A549 (cell line): ENCODE measurements at regions not wholly inside any gene's neighbourhood (a gene's known extent, or its start where the extent isn't known, plus 50 kb on each side); places are given as distances from the start of the nearest gene placed in this dataset.

Experiments used
- ATAC-seq, 2 experiments: fragments of 200-7000 bp in 1 of 2; fragments of >200 bp in 1 of 2; cut with Nextera tagmentation in 1 of 2; cut with Tn5 transposase in 1 of 2; 3 replicates each; pipeline versions ENCODE4 v1.8.0 to v1.9.1; 2018 to 2020; ENCODE audit warnings: mild to moderate bottlenecking in 1 of 2, moderate library complexity in 1 of 2
- CTCF ChIA-PET: fragments of 300-600 bp; sonication (Branson Sonifier 250); formaldehyde crosslinking; extraction: SDS; loops from one replicate; lab custom pipeline; 2021; ENCODE audit warnings: antibody characterized with exemption, inconsistent platforms; lab: Yijun Ruan, JAX
- POLR2A ChIA-PET: fragments of 350-600 bp; formaldehyde crosslinking; extraction: SDS; loops from one replicate; lab custom pipeline; 2021; ENCODE audit warnings: antibody characterized with exemption, inconsistent platforms; lab: Yijun Ruan, JAX
- DNase-seq, 2 experiments: peaks; one replicate each; pipeline versions ENCODE4 v3.0.0 to v3.0.0-alpha.2; 2011 to 2016; ENCODE audit warnings: low read depth in 1 of 2, low spot score in 1 of 2
- FAIRE-seq: peaks from 2 replicates; lab custom pipeline; 2011; peaks lifted over from hg19 to GRCh38; lab: Jason Lieb, UNC
- H3K27ac ChIP-seq, 2 experiments: fragments of >200 bp; sonication (Bioruptor Twin); formaldehyde crosslinking; 3 replicates each; pipeline ENCODE4 v1.5.1; 2016 to 2017
- H3K4me1 ChIP-seq: fragments of >200 bp; sonication (Bioruptor Twin); formaldehyde crosslinking; 3 replicates; pipeline ENCODE4 v1.6.1; 2016
- H3K4me2 ChIP-seq: fragments of >200 bp; sonication (Bioruptor Twin); formaldehyde crosslinking; 3 replicates; pipeline ENCODE4 v1.6.1; 2016
- H3K4me3 ChIP-seq: fragments of >200 bp; sonication (Bioruptor Twin); formaldehyde crosslinking; 3 replicates; pipeline ENCODE4 v1.5.1; 2016
- H3K9me3 ChIP-seq: fragments of >200 bp; sonication (Bioruptor Twin); formaldehyde crosslinking; 3 replicates; pipeline ENCODE4 v1.6.1; 2016
- CEBPB ChIP-seq, 2 experiments: fragments of >200 bp in 1 of 2; sonication (Bioruptor Twin) in 1 of 2; formaldehyde crosslinking in 1 of 2; IDR thresholded peaks; 2 replicates each; pipeline ENCODE4 v1.6.1; 2012 to 2016
- CHD2 ChIP-seq: fragments of 150-350 bp; IDR thresholded peaks from 2 replicates; pipeline ENCODE4 v1.6.1; 2014; ENCODE audit warnings: low read length; ENCODE audit not compliant: partially characterized antibody
- CHD4 ChIP-seq: fragments of 200-600 bp; sonication (generic); IDR thresholded peaks from 2 replicates; pipeline ENCODE4 v1.6.1; 2016; ENCODE audit warnings: antibody characterized with exemption, mild to moderate bottlenecking, borderline replicate concordance
- EHF ChIP-seq: fragments of 250-450 bp; sonication (Bioruptor Pico); IDR thresholded peaks from 2 replicates; pipeline ENCODE4 v1.5.0; 2020; ENCODE audit warnings: mild to moderate bottlenecking
- ELK1 ChIP-seq: fragments of 150-350 bp; IDR thresholded peaks from 2 replicates; pipeline ENCODE4 v1.6.1; 2014; ENCODE audit warnings: low read depth, mild to moderate bottlenecking, low read length
- FOSL2 ChIP-seq, 2 experiments: fragments of 450-650 bp in 1 of 2; fragments of >200 bp in 1 of 2; sonication (Bioruptor Twin) in 1 of 2; formaldehyde crosslinking; IDR thresholded peaks; 2 replicates each; pipeline versions ENCODE4 v1.5.0 to v1.6.1; 2016 to 2020; ENCODE audit warnings: mild to moderate bottlenecking in 1 of 2, moderate library complexity in 1 of 2
- FOXS1 ChIP-seq: fragments of 250-450 bp; sonication (Bioruptor Pico); IDR thresholded peaks from 2 replicates; pipeline ENCODE4 v1.5.0; 2020; ENCODE audit warnings: mild to moderate bottlenecking, moderate library complexity
- GATA3 ChIP-seq: IDR thresholded peaks from 2 replicates; pipeline ENCODE4 v1.6.1; 2012; ENCODE audit warnings: borderline replicate concordance
- JUN ChIP-seq, 2 experiments: fragments of >200 bp; sonication (Bioruptor Twin); formaldehyde crosslinking; IDR thresholded peaks; 2 replicates in 1 of 2; 3 replicates in 1 of 2; pipeline ENCODE4 v1.6.1; 2016 to 2017
- JUNB ChIP-seq: fragments of >200 bp; sonication (Bioruptor Twin); formaldehyde crosslinking; IDR thresholded peaks from 2 replicates; pipeline ENCODE4 v1.6.1; 2016
- KDM5A ChIP-seq: fragments of 200-600 bp; sonication (generic); IDR thresholded peaks from 2 replicates; pipeline ENCODE4 v1.6.1; 2016; ENCODE audit warnings: antibody characterized with exemption, mild to moderate bottlenecking
- MAZ ChIP-seq: fragments of 150-350 bp; IDR thresholded peaks from 2 replicates; pipeline ENCODE4 v1.6.1; 2014; ENCODE audit warnings: antibody characterized with exemption, low read depth, low read length, borderline replicate concordance
- MYC ChIP-seq: IDR thresholded peaks from 2 replicates; pipeline ENCODE4 v1.6.1; 2012; ENCODE audit warnings: mild to moderate bottlenecking, inconsistent platforms, low read length, improper control_type of control experiment, borderline replicate concordance
- NFE2L2 ChIP-seq: fragments of 150-350 bp; conservative IDR thresholded peaks from 2 replicates; pipeline ENCODE4 v1.6.1; 2014; ENCODE audit warnings: low read length
- PHF8 ChIP-seq: fragments of 200-600 bp; sonication (generic); IDR thresholded peaks from 2 replicates; pipeline ENCODE4 v1.6.1; 2016; ENCODE audit warnings: low read depth, mild to moderate bottlenecking, antibody characterized with exemption, moderate library complexity, borderline replicate concordance
- POLR2A ChIP-seq: IDR thresholded peaks from 2 replicates; pipeline ENCODE4 v1.6.1; 2012; ENCODE audit warnings: mild to moderate bottlenecking, low read length
- POLR2AphosphoS2 ChIP-seq: conservative IDR thresholded peaks from 2 replicates; pipeline ENCODE4 v1.6.1; 2012; ENCODE audit warnings: low read length, improper control_type of control experiment, inconsistent platforms
- RAD21 ChIP-seq, 2 experiments: fragments of >200 bp in 1 of 2; sonication (Bioruptor Twin) in 1 of 2; formaldehyde crosslinking in 1 of 2; IDR thresholded peaks in 1 of 2; conservative IDR thresholded peaks in 1 of 2; 2 replicates in 1 of 2; 3 replicates in 1 of 2; pipeline ENCODE4 v1.6.1; 2012 to 2018; ENCODE audit warnings: inconsistent platforms in 1 of 2
- RARB ChIP-seq: fragments of 250-450 bp; sonication (Bioruptor Pico); IDR thresholded peaks from 2 replicates; pipeline ENCODE4 v1.8.0; 2021; ENCODE audit warnings: mild to moderate bottlenecking, moderate library complexity
- RNF2 ChIP-seq: fragments of 200-600 bp; sonication (generic); IDR thresholded peaks from 2 replicates; pipeline ENCODE4 v1.6.1; 2016; ENCODE audit warnings: low read depth, mild to moderate bottlenecking, antibody characterized with exemption, moderate library complexity, borderline replicate concordance
- SREBF2 ChIP-seq: fragments of 450-650 bp; IDR thresholded peaks from 2 replicates; pipeline ENCODE4 v1.6.1; 2014; ENCODE audit warnings: mild to moderate bottlenecking, moderate library complexity
- TP53 ChIP-seq: fragments of 250-450 bp; sonication (Bioruptor Pico); IDR thresholded peaks from 2 replicates; pipeline ENCODE4 v1.5.0; 2021; ENCODE audit warnings: mild to moderate bottlenecking, moderate library complexity
- ZSCAN20 ChIP-seq: fragments of 250-450 bp; sonication (Bioruptor Pico); IDR thresholded peaks from 2 replicates; pipeline ENCODE4 v1.8.0; 2022; ENCODE audit warnings: mild to moderate bottlenecking, moderate library complexity
- WGBS: methylation state at CpG from one replicate; pipeline ENCODE4 v1.1.6; 2017; ENCODE audit errors: missing lambda C conversion rate; 5-methylcytosine and 5-hydroxymethylcytosine counted together
- TF ChIP-seq, protein P1 (sequence below): fragments of >200 bp; sonication (Bioruptor Twin); formaldehyde crosslinking; IDR thresholded peaks from 3 replicates; pipeline ENCODE4 v1.6.1; 2016
- TF ChIP-seq, protein P2 (sequence below): IDR thresholded peaks from 2 replicates; pipeline ENCODE4 v1.6.1; 2012

GRCh38 chr2:120443946-120444345 lies 98.0 kb downstream of the INHBB start:
- Histone ChIP-seq H3K4me2 (no peak overlapping the region), H3K4me3 (no peak overlapping the region), H3K4me1 (no peaks in the 10 kb centered on the region; the same call in 2 of the 3 replicates)
- TF ChIP-seq ZSCAN20 (CRISPR knock-in tag) (no peak), KDM5A (no peak), CEBPB (IDR thresholded peaks at IDR 0.05) (no peak), RAD21 (conservative IDR thresholded peaks at IDR 0.05 in 1 of 2, IDR thresholded peaks at IDR 0.05 in 1 of 2) (no peak), MYC (no peak), POLR2A (no peak), EHF (no peak), FOSL2 (IDR thresholded peaks at IDR 0.05) (no peak), FOSL2 (CRISPR knock-in tag; IDR thresholded peaks at IDR 0.05) (no peak), MAZ (no peak), TP53 (CRISPR knock-in tag) (no peak), CHD4 (no peak), GATA3 (no peak), PHF8 (no peak)
- TF ChIP-seq, all 56 proteins: peak for 0
- ChIA-PET POLR2A (no interaction called here), CTCF (interaction anchor here (0.5 to 2.3 kb wide), 3 partner anchors 100 to 423 kb away, joined by 3 to 8 read pairs (median 3); no protein-coding TSS in a partner anchor)
- no peak for ATAC-seq
- 85% methylated on average over 4 of the region's 4 CpGs for WGBS
- Histone ChIP-seq H3K27ac (no peak overlapping the region), H3K9me3 (no peaks in the 10 kb centered on the region)
- no peak for DNase-seq
- FAIRE-seq, result no peak

DNA sequence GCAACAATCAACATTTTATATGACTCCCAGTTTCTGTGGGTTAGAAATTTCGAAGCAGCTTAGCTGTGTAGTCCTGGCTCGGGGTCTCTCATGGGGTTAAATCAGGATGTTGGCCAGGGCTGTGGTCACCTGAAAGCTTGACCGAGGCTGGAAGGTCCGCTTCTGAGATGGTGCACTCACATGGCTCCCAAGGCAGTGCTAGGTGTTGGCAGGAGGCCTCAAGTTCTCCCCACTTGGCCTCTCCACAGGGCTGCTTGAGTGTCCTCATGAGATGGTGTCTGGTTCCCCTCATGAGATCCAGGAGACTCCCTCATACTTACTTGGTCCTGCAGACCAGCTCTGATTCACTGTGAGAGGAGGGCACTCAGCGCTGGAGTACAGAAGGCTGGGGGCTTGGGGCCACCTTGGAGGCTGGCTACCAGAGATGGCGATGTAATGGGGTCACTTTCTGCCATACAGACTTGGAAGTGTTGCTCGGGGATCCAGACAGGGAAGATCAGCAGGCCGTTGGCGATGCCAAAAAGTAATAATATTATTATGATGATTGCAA lies 98.8 kb downstream of the INHBB start:
- Histone ChIP-seq H3K4me3 (no peak overlapping the region), H3K9me3 (no peaks in the 10 kb centered on the region), H3K4me2 (no peak overlapping the region), H3K4me1 (no peaks in the 10 kb centered on the region; the same call in 2 of the 3 replicates), H3K27ac (no peak overlapping the region)
- TF ChIP-seq ELK1 (no peak), NFE2L2 (no peak), RNF2 (no peak), JUNB (no peak)
- ChIA-PET CTCF (interaction anchor here (0.5 to 2.3 kb wide), 2 partner anchors 101 to 423 kb away, joined by 3 to 8 read pairs; no protein-coding TSS in a partner anchor), POLR2A (no interaction called here)
- WGBS, result 75% methylated on average over 9 of the region's 9 CpGs
- DNase-seq, result no peak
- no peak for ATAC-seq
- no peak for FAIRE-seq

- Histone ChIP-seq H3K4me1 (no peaks in the 10 kb centered on the region; the same call in 2 of the 3 replicates), H3K4me3 (no peak overlapping the region), H3K4me2 (no peak overlapping the region), H3K9me3 (no peaks in the 10 kb centered on the region), H3K27ac (no peak overlapping the region)
- WGBS, result 87% methylated on average over 7 of the region's 7 CpGs
- ATAC-seq, result no peak
- no peak for TF ChIP-seq FOXS1 (CRISPR knock-in tag)
- no peak for TF ChIP-seq SREBF2
- TF ChIP-seq EHF, result no peak
- no peak for TF ChIP-seq CHD2
- TF ChIP-seq, protein P1, sequence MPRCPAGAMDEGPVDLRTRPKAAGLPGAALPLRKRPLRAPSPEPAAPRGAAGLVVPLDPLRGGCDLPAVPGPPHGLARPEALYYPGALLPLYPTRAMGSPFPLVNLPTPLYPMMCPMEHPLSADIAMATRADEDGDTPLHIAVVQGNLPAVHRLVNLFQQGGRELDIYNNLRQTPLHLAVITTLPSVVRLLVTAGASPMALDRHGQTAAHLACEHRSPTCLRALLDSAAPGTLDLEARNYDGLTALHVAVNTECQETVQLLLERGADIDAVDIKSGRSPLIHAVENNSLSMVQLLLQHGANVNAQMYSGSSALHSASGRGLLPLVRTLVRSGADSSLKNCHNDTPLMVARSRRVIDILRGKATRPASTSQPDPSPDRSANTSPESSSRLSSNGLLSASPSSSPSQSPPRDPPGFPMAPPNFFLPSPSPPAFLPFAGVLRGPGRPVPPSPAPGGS, result no peak
- TF ChIP-seq RARB, result no peak
- TF ChIP-seq, protein P2, sequence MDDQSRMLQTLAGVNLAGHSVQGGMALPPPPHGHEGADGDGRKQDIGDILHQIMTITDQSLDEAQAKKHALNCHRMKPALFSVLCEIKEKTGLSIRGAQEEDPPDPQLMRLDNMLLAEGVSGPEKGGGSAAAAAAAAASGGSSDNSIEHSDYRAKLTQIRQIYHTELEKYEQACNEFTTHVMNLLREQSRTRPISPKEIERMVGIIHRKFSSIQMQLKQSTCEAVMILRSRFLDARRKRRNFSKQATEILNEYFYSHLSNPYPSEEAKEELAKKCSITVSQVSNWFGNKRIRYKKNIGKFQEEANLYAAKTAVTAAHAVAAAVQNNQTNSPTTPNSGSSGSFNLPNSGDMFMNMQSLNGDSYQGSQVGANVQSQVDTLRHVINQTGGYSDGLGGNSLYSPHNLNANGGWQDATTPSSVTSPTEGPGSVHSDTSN, result no peak
- TF ChIP-seq POLR2AphosphoS2, result no peak
- TF ChIP-seq PHF8, result no peak
- no peak for TF ChIP-seq JUN (IDR thresholded peaks at IDR 0.05)
- no peak for TF ChIP-seq NFE2L2
- TF ChIP-seq MYC, result no peak
- peak in 1 of 2 experiments; percentile 24 for DNase-seq
- ChIA-PET POLR2A (interaction anchor here (0.5 kb wide), 1 partner anchor 97 kb away, joined by 3 read pairs; no protein-coding TSS in a partner anchor), CTCF (interaction anchor here (0.6 to 2.3 kb wide), 3 partner anchors 9 to 102 kb away, joined by 3 to 8 read pairs (median 4); no protein-coding TSS in a partner anchor)
- FAIRE-seq, result no peak
Observed at GRCh38 chr2:120445449-120446143, 99.7 kb downstream of the INHBB start.
